Keratinocyte (primary cell): ENCODE measurements at regions not wholly inside any gene's neighbourhood (a gene's known extent, or its start where the extent isn't known, plus 50 kb on each side); places are given as distances from the start of the nearest gene placed in this dataset.

Source experiments
- EZH2 ChIP-seq: IDR thresholded peaks from one replicate; pipeline ENCODE4 v1.6.1; 2012; ENCODE audit warnings: inconsistent platforms, mild to moderate bottlenecking, low read length, moderate library complexity
- TF ChIP-seq, protein P1 (sequence below), 3 experiments: IDR thresholded peaks in 1 of 3; conservative IDR thresholded peaks in 1 of 3; optimal IDR thresholded peaks in 1 of 3; 2 replicates in 2 of 3; 3 replicates in 1 of 3; pipeline versions ENCODE3 to v1.5.1; 2011; ENCODE audit warnings: low read length in 3 of 3, mild to moderate bottlenecking in 3 of 3, moderate library complexity in 2 of 3, control low read depth in 1 of 3, inconsistent platforms in 1 of 3; ENCODE audit not compliant: insufficient read depth in 2 of 3; ENCODE audit errors: extremely low read depth in 1 of 3

DNA sequence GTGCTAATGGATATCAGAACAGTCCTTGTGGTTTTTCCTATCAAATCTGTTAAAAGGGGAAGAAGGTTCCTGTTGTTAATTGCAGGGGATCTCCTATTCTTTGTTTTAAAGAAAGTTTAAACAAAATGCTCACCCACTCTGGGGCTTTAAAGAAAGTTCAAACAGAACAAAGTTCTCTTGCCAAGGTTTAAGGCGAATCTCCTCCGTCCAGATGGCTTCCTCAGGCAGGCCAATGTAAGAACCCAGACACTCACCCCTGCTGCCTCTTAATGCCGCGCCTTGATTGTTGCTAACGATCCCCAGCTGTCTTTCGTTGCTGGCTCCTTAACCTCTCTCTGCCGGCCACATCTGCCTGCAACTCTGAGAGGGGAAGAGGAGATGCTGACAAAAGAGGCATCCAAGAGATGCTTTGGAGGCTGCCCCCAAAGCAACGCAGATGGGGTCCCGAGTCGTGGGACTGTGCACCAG is 235.0 kb upstream of the PRDM1 start:
- TF ChIP-seq, protein P1, sequence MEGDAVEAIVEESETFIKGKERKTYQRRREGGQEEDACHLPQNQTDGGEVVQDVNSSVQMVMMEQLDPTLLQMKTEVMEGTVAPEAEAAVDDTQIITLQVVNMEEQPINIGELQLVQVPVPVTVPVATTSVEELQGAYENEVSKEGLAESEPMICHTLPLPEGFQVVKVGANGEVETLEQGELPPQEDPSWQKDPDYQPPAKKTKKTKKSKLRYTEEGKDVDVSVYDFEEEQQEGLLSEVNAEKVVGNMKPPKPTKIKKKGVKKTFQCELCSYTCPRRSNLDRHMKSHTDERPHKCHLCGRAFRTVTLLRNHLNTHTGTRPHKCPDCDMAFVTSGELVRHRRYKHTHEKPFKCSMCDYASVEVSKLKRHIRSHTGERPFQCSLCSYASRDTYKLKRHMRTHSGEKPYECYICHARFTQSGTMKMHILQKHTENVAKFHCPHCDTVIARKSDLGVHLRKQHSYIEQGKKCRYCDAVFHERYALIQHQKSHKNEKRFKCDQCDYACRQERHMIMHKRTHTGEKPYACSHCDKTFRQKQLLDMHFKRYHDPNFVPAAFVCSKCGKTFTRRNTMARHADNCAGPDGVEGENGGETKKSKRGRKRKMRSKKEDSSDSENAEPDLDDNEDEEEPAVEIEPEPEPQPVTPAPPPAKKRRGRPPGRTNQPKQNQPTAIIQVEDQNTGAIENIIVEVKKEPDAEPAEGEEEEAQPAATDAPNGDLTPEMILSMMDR (optimal IDR thresholded peaks at IDR 0.05 in 1 of 3, IDR thresholded peaks at IDR 0.05 in 1 of 3, conservative IDR thresholded peaks at IDR 0.05 in 1 of 3; ENCODE audit: extremely low read depth in 1 of 3, insufficient read depth in 2 of 3, low read length in 3 of 3) = no peak
- TF ChIP-seq EZH2 = no peak
